GM19025 (cell line): ENCODE measurements at regions not wholly inside any gene's neighbourhood (a gene's known extent, or its start where the extent isn't known, plus 50 kb on each side); places are given as distances from the start of the nearest gene placed in this dataset.

Source experiments
- ATAC-seq: cut with Tn5 transposase; IDR thresholded peaks from one replicate; pipeline ENCODE4 v1.9.1; 2021; ENCODE audit warnings: mild to moderate bottlenecking, low read depth, moderate library complexity; ENCODE audit not compliant: unreplicated experiment

- no peak for ATAC-seq
Observed at GRCh38 chr2:138994502-138994901, 214.3 kb upstream of the NXPH2 start.

GRCh38 chr2:138985881-138986280 lies 205.7 kb upstream of the NXPH2 start:
- no peak for ATAC-seq

GRCh38 chr2:138979131-138979785 lies 199.1 kb upstream of the NXPH2 start:
- no peak for ATAC-seq

DNA sequence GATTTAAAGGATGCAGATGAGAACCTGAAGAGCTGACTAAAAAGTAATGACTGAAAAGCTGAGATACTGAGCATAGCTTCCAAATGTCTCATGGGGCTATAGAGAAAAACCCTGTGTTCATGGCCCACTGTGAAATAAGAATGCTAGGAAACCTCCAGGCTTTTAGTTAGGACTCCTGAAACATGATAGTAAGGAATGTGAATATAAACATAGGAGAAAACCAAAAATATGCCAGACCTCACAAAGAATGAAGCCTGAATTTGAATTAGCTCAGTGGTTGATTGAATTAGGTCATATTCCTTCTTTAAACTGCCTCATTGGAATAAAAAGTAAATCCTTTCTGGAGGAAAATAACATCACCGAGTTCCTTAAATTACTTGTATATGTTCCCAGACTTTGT lies 194.5 kb upstream of the NXPH2 start:
- no peak for ATAC-seq

DNA sequence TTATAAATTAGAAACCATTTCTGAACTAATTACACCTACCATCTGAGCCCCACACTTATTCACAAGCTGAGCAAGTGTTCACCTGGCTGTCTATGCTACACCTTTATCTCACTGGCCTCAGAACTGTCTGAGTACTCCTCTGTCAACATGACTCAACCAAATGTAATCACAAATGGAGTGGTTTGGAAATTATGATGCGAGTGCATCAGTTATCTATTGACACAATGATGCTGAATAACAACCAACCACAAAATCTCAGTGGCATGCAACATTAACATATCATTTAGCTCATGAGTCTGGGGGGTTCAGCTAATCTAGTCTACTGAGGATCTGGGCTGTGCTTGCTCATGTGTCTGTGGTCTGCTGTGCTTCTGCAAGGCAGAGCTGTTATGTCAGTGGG lies 184.2 kb upstream of the NXPH2 start:
- no peak for ATAC-seq

GRCh38 chr2:138962686-138963085 lies 182.5 kb upstream of the NXPH2 start:
- ATAC-seq = no peak

GRCh38 chr2:138960191-138960590 lies 180.0 kb upstream of the NXPH2 start:
- ATAC-seq = no peak

DNA sequence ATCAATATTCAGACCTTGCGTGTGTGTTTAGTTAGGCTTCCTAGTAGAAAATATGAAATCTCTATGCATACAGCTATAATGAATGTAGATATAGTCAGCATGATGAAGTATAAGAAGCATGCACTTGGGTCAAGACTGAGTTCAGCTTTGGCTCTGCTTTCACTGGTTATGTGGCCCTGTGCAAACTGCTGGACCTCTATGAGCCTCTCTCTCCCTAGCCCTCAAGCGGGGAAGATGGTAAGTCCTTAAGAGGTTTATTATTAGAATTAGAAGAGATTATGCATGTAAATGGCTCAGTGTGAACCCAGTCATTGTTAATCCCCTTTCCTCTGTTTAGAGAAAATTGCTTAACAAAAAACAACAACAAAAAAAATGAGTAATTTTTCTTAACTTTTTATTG lies 178.8 kb upstream of the NXPH2 start:
- no peak for ATAC-seq

DNA sequence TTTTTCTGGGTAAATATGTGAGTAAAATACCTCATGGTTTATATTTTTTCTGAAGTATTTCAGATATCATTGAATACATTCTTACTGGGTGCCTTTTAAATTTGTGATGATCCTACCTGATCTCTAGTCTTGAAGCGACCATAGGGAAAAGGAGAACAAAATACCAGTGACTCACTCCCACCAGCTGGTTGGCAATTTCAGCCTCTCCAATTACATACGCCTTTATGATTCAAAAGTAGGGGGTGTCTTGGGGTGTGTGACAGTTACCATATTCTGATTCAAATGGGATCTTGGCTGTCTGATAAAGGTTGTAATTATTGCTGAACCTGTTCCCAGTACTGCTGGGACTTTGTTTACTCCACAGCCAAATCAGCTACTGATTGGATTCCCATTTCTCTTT lies 175.9 kb upstream of the NXPH2 start:
- no peak for ATAC-seq

- no peak for ATAC-seq
Observed at GRCh38 chr2:138950486-138950885, 170.3 kb upstream of the NXPH2 start.

GRCh38 chr2:138949517-138949916 lies 169.3 kb upstream of the NXPH2 start:
- no peak for ATAC-seq

DNA sequence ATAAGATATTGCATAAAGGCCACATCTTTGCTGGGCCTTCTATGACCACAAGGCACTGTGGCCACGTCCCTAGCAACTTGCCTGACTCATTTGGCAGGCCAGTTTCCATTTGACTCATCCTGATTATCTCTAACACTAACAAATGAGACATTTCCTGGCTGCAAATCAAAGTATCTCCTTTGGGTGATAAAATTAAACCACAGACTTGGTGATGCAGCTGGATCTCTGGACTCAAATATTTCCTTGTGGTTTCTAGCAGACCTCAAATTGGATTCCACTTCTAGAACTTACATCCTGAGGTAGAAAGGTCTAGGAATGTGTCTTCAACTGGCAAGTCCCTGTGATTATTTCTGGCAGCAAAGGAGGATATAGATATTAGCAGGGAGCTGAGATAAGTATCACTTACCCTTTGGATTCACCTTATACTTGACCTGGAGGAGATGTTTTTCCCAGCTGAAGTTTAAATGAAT lies 167.9 kb upstream of the NXPH2 start:
- ATAC-seq = peak; percentile 72

DNA sequence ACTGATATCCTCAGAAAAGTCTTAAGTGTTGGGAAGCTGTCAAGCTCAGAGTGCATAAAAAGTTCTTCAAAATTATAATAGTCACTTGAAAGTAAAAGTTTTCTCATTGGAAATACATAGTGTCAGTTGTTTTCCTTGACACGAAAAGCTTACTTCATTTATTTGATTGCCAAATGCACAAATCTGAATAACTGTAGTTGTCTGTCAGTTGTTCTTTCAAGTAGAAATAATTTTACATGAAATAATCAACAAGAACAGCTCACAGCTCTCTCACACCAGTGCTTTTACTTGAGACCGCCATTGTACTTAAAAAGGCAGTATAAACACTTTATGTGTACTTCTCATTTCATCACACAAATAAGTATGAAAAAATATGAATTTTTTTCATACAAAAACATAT lies 163.3 kb upstream of the NXPH2 start:
- ATAC-seq = no peak

DNA sequence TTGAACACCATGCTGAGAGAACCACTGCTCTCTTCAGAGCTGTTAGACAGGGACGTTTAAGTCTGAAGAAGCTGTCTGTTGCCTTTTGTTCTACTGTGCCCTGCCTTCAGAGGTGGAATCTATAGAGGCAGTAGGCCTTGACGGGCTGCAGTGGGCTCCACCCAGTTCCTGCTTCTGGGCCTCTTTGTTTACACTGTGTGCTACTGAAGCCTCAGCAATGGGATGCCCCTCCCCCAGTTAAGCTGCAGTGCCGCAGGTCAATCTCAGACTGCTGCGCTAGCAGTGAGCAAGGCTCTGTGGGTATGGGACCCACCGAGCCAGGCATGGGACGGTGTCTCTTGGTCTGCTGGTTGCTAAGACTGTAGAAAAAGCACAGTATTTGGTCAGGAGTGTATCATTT lies 162.3 kb upstream of the NXPH2 start:
- ATAC-seq = no peak

DNA sequence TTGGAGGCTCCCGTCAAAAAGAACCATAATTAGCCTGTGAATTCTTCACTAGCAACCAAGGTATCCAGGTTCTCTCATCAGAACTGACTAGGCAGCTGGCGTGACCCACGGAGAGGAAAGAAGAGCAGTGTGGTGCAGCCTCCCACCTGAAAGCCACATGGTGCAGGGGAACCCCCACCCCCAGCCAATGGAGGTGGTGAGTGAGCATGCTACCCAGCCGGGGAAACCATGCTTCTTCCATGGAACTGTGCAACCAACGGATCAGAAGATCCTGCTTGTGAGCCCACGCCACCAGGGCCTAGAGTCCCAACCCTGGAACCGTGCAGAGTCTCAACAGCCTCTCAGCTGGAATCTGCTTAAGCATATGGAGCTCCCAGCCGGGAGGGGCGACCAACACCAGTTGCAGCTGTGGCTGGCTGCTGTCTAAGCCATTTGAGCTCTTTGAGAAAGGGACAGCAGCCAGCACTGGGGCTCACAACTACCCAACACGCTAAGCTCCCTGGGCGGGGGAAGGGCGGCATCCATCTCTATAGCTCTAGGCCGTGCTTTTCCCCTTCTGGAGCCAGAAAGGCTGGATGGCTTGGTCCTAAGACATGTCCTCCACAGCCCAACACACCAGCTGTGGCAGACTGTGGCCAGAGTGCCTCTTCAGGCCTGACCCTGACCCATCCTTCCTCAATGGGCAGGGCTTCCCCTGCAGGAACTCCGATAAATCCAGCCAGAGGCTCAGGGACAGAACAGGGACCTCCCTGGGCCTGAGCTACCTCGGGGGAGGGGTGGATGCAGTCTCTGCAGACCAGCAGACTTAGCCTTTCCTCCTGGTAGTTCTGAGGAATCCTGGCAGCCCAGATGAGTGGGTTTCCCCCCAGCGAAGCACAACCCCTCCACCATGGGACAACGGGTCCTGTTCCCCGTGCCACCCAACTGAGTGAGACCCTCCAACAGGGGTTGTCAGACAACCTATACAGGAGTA lies 151.4 kb upstream of the NXPH2 start:
- ATAC-seq = no peak

DNA sequence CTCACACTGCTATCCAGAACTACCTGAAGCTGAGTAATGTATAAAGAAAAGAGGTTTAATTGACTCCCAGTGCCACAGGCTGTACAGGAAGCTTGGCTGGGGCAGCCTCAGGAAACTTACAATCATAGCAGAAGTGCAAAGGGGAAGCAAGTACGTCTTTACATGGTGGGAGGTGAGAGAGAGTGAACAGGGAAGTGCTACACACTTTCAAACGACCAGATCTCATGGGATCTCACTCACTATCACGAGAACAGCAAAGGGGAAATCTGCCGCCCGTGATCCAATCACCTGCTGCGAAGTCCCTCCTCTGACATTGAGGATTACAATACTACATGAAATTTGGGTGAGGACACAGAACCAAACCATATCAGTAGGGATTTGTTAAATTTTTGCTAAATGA lies 150.4 kb upstream of the NXPH2 start:
- ATAC-seq = no peak

- ATAC-seq = no peak
Observed at GRCh38 chr2:138928374-138929021, 148.3 kb upstream of the NXPH2 start.

DNA sequence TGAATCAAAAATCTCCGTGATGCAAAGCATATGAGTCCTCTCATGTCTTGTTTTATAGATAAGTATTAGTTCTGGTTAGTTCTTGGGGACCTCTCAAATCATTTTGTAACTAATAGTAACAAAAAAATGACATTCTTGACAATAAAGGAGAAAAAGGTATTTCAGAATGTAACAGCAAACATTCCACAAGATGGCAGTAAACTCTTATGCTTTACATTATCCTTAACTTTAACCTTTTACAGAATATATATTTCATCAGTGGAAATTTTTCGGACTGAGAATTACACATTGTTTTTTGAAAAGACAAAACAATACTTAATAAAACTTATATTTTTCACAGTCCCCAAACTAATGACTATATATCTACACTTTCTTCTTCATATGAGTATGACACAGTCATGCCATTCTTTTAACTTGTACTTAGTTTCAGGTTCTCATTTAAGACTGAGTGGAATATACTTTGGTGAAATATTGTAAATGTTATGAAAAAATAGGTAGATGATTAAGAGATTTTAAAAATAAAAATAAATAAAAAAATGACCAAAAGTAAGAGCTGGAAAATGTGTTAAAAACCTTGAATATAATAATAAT lies 142.9 kb upstream of the NXPH2 start:
- ATAC-seq = no peak

GRCh38 chr2:138919120-138919747 lies 139.0 kb upstream of the NXPH2 start:
- ATAC-seq = no peak

DNA sequence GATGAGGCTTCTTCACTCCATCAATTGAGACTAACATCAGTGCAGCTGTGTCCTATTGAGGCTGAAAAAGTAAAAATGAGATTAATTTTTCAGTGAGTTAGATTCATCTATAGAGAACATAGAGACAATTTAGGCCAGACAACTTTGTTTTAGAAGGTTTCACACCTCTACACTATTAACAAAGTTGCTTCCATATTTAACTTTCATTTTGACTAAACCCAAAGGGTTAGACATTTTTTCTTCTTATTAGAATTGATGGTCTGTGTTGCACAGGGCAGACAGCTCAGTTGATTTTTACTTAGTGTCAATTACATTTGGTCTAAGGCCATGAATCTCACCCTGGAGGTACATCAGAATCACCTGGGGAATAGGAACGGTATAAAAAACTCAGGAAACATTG lies 130.2 kb upstream of the NXPH2 start:
- no peak for ATAC-seq
